ENCODE measurements at regions not wholly inside any gene's neighbourhood (a gene's known extent, or its start where the extent isn't known, plus 50 kb on each side); places are given as distances from the start of the nearest gene placed in this dataset.

- Histone ChIP-seq H3K27me3 (ENCODE audit: control insufficient read depth in 2 of 2, insufficient read depth in 2 of 2, low read length in 2 of 2) (no peaks in the 10 kb centered on the region), H3K36me3 (ENCODE audit: control insufficient read depth in 2 of 2, extremely low read depth in 1 of 2, insufficient read depth in 2 of 2, low read length in 2 of 2) (no peaks in the 10 kb centered on the region), H3K79me2 (ENCODE audit: control insufficient read depth, insufficient read depth, low read length) (no peaks in the 10 kb centered on the region), H3K4me2 (ENCODE audit: insufficient read depth, low read length) (no peak overlapping the region), H3K4me3 (replicated peaks in 1 of 3; ENCODE audit: insufficient read depth in 1 of 3, low read depth in 1 of 3, low read length in 3 of 3) (no peak overlapping the region), H3K9me3 (replicated peaks; ENCODE audit: control insufficient read depth, insufficient read depth, low read length) (no peaks in the 10 kb centered on the region), H4K20me1 (replicated peaks; ENCODE audit: control insufficient read depth, extremely low read depth, insufficient read depth, low read length) (no peaks in the 10 kb centered on the region), H3K4me1 (ENCODE audit: control insufficient read depth, extremely low read depth, insufficient read depth, low read length) (no peaks in the 10 kb centered on the region), H3K9me1 (replicated peaks; ENCODE audit: control insufficient read depth, extremely low read depth, insufficient read depth, low read length) (no peaks in the 10 kb centered on the region), H3K27ac (ENCODE audit: insufficient read depth, low read depth, low read length) (no peak overlapping the region), H3K9ac (replicated peaks; ENCODE audit: extremely low read depth, insufficient read depth, low read length) (no peak overlapping the region), H2AFZ (ENCODE audit: low read depth, low read length) (no peak overlapping the region)
- ChIA-PET POLR2A (no interaction called here), CTCF (no interaction called here)
- dilution Hi-C loops (cut with MboI; ENCODE audit: extremely low pct_ligation_motif_present, low sequenced_read_pairs) (no loop called here), intact Hi-C loops (cut with micrococcal nuclease) (no loop called here)
- no peak for FAIRE-seq
- no TSS peak for BruUV-seq (replicated peaks)
- DNase-seq (ENCODE audit: low read depth, low spot score), result no peak
- no peak for TF ChIP-seq MYC (IDR thresholded peaks at IDR 0.05; ENCODE audit: low read depth, low read length)
- no peak for TF ChIP-seq GATA2 (IDR thresholded peaks at IDR 0.05; ENCODE audit: insufficient read depth, insufficient read length, low read depth, low read length)
- TF ChIP-seq FOS (IDR thresholded peaks at IDR 0.05; ENCODE audit: borderline replicate concordance, insufficient read depth, low read length), result no peak
- TF ChIP-seq EZH2 (IDR thresholded peaks at IDR 0.05; ENCODE audit: borderline replicate concordance, low read depth, low read length, severe bottlenecking), result no peak
- no peak for TF ChIP-seq MAX (IDR thresholded peaks at IDR 0.05; ENCODE audit: insufficient read depth, insufficient read length)
- TF ChIP-seq POLR2A (IDR thresholded peaks at IDR 0.05; ENCODE audit: low read depth, low read length), result no peak
- no peak for TF ChIP-seq JUN (IDR thresholded peaks at IDR 0.05; ENCODE audit: borderline replicate concordance, insufficient read depth, insufficient read length, low read depth)
- TF ChIP-seq CTCF (IDR thresholded peaks at IDR 0.05; ENCODE audit: extremely low read depth in 1 of 2, insufficient read depth in 1 of 2, low read depth in 1 of 2, low read length in 2 of 2), result no peak
- no peak for TF ChIP-seq POLR2AphosphoS5 (IDR thresholded peaks at IDR 0.05; ENCODE audit: insufficient read depth, low read depth, low read length)
Measured at GRCh38 chr21:26683996-26684395, 110.9 kb upstream of the CYYR1 start.
